HG02943 (cell line): ENCODE measurements at regions not wholly inside any gene's neighbourhood (a gene's known extent, or its start where the extent isn't known, plus 50 kb on each side); places are given as distances from the start of the nearest gene placed in this dataset.
"Not testable (repeated sequence)": the region's sequence is repeated elsewhere in the genome, so short reads cannot be mapped to it uniquely, and the experiment has no call there.

Source experiments
- ATAC-seq: cut with Tn5 transposase; IDR thresholded peaks from one replicate; pipeline ENCODE4 v1.9.1; 2021; ENCODE audit warnings: mild to moderate bottlenecking, low read depth, moderate library complexity; ENCODE audit not compliant: unreplicated experiment

DNA sequence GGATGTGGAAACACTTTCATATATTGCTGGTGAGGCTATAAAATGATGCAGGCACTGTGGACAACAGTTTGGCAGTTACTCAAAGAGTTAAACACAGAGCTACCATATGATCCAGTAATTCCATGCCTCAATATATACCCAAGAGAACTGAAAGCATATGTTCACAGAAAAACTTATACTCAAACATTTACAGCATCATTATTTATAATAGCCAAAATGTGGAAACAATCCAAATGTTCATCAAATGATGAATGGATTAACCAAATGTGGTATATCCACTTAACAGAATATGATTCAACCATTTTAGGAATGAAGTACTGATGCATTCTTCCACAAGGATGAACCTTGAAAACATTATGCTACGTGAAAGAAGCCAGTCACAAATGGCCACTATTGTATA is 603.8 kb downstream of the IQCM start:
- no peak for ATAC-seq

DNA sequence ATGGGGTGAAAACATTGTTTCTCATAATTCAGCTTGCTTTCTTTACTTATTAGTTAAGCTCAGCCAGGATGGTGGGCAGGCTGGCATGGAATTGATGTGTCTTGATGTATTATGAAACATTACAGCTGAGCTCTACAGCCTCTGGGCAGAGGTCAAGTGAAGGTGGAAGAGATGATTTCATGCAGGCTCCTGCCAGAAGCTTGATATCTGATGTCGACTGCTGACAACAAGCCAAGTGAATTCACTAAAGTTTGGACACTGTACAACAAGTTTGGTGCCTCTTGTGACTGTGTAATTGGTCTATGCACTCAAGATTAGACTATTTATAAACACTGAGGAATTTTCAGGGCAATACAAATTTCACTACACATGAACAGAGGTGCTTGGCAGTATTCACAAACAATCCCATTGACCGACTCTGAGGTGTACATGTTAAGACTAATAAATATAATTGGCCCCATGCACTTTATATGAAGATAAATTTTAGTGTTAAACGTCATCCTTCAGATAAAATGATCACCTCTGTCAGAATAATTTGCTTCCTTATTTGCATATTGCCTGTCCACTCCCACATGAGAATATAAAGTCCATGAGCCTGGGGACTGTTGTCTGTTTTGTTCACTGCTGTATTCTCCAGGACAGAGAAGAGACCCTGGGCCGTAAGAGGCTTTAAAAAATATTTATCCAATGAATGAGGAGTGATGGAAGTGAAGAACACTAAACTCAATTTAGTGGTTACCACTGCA is 612.2 kb downstream of the IQCM start:
- no peak for ATAC-seq

DNA sequence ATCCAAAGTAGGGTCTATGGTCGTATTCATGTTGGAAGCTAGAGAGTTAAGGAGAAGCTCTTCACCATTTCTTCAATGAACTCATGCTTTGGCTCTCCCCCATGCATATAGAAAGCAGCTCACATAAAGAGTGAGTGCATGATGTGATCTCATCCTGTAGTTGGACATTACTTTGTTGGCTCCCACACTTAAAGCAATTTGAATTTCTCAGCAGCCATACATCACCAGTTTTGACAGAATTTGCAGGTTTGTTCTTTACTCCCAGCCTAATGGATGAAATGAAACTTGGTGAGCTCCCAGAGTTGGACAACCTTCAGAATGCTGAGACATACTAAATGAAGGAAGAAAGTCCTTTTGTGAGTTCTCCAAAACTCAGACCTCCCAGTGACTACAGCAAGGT is 613.5 kb downstream of the IQCM start:
- no peak for ATAC-seq

DNA sequence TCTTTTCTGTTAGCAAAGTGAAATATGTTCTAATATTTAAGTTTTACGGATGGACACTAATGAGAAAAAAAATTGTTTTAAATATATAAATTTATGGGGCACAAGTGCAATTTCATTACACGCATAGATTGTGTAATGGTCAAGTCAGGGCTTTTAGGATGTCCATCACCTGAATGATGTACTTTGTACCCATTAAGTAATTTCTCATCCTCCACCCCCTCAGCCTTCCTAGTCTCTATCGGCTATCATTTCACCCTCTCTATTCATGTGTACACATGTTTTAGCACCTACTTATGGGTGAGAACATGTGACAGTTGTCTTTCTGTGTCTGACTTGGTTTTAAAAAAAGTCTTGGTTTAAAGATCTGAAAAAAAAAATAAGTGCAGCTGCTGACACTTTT is 616.0 kb downstream of the IQCM start:
- ATAC-seq: no peak

DNA sequence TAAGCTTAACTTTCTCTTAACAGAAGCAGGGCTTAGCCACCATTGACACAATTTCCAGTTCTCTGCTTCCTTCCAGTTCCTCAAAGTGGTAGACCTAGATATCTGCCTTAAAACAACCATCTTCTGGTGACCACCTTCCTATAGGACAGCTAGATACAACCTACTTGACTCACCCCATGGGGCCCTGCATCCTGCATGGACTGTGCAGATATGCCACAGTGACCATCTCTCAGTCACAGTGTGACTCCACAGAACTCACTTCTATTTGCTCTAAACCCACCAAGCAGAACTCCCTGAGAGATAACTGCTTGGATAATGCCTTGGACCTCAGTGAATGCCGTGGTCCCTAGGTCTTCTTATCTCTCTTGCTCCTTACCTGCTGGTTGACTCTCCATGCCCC is 621.6 kb downstream of the IQCM start:
- ATAC-seq: no peak

DNA sequence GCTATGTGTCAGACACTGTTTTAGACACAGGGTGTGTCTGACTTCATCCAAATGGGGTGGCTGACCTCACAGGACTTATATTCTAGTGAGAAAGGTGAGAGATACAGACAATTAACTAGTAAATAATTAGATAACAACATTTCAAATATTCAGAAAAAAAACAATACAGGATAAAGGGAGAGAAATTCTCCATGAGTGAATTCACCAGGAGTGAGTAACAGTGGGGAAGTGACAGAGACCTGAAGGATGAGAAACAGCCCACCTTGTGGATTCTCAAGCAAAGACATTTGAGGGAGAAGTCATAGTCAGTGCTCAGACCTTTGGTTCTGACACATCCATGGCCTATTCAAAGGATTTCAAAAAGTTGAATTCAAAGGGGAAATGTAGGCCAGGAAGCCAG is 627.9 kb downstream of the IQCM start:
- ATAC-seq: no peak

DNA sequence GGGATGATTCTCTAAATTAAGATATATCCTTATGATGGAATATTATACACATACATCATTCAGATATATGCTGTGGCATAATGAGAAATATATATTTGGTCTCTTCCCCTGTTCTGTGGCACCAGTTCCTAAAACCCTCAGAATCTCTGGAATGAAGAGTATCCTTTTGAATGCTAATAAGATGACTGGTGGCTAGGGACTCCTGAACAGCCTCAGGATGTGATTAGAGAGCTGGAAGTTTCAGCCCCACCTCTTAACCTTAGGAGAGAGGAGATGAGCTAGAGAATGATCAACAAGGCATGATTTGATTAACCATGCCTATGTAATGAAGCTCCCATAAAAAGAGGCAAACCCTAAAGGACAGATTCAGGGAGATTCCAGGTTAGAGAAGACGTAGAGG is 632.0 kb downstream of the IQCM start:
- no peak for ATAC-seq

DNA sequence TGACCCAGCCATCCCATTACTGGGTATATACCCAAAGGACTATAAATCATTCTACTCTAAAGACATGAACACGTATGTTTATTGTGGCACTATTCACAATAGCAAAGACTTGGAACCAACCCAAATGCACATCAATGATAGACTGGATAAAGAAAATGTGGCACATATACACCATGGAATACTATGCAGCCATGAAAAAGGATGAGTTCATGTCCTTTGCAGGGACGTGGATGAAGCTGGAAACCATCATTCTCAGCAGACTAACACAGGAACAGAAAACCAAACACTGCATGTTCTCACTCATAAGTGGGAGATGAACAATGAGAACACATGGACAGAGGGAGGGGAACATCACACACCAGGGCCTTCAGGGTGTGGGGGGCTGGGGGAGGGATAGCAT is 634.2 kb downstream of the IQCM start:
- not testable (repeated sequence) for ATAC-seq

DNA sequence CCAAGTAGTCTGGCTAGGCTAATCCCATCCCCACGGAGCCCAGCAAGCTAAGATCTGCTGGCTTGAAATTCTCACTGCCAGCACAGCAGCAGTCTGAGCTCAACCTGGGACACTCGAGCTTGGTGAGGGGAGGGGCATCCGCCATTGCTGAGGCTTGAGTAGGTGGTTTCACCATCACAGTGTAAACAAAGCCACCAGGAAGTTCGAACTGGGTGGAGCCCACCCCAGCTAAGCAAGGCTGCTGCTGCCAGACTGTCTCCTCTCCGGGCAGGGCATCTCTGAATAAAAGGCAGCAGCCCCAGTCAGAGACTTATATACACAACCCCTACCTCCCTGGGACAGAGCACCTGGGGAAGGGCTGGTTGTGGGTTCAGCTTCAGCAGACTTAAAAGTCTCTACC is 639.6 kb downstream of the IQCM start:
- no peak for ATAC-seq

DNA sequence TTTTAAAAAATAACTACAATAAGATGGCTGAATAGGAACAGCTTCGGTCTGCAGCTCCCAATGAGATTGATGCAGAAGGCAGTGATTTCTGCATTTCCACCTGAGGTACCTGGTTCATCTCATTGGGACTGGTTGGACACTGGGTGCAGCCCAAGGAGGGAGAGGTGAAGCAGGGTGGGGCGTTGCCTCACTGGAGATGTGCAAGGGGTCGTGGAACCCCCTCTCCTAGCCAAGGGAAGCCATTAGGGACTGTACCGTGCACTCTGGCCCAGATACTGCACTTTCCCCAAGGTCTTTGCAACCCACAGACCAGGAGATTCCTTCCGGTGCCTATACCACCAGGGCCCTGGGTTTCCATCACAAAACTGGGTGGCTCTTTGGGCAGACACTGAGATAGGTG is 640.1 kb downstream of the IQCM start:
- no peak for ATAC-seq

DNA sequence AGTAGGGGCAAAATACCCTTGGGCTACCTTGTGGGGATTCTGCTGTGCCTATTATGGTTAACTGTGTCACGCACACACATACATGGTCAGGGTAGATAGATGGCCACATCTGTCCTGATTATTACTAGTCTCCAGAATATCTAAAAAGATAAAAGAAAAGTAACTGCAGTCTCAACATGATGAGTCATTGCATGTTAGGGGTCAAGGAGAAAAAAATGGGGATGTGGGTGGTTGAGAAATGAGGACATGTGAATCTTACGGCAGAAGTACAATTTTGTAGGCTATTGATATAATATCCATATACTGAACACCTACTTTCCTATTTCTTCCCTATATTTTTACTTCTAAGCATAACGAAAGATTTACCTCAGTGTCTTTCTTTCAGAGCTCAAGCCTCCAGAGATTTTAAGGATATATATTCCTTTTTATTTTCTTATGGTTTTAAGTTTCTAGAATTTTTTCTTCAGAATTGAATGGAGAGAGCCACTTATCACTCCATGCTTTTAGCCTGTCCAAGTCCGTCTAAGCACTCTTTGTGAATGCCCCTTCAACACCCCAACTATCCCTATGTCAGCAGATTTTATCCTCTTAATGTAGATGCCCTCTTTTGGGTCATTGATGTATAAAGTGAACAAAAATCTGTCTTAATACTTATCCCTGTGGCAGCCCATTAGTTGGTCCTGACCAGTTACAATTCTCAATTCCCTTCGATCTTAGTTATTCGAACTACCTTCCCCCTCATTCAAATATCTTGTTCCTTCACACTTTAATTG is 642.2 kb downstream of the IQCM start:
- ATAC-seq: no peak

DNA sequence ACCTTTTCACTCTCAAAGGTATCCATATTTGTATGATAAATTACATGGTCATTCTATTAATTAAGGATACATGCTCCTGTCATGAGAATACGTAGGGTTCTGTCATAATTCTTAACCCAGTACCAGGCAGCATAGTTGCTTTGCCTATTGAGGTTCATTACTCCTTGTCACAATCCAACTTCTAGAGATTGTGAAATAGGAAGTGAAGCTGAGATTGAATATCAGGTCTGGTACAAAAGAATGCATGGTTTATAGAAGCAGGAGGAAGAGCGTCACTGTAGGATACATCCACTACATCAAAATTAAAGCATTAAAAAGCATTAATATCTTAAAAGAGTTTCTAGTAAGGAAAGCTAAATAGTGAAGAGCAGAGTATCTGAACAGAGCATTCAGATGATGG is 647.0 kb downstream of the IQCM start:
- ATAC-seq: no peak

DNA sequence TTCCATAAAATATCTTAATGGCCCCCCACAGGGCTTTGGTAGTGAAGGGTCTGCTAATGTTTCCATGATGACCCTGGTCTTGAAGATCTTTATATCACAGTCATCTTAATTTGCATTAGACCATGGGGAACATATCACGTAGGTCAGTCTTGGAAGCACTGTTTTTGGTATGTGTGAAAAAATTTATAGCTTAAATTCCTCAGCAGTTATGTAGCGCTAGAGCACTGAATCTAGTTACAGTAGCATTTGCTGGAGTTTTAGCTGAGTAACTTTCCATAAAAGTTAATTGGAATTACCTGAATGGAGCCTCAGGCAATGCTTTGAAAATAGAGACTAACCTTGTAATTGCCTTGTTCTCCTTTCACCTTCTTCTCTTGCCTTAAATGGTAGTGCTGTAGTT is 648.8 kb downstream of the IQCM start:
- ATAC-seq: no peak

DNA sequence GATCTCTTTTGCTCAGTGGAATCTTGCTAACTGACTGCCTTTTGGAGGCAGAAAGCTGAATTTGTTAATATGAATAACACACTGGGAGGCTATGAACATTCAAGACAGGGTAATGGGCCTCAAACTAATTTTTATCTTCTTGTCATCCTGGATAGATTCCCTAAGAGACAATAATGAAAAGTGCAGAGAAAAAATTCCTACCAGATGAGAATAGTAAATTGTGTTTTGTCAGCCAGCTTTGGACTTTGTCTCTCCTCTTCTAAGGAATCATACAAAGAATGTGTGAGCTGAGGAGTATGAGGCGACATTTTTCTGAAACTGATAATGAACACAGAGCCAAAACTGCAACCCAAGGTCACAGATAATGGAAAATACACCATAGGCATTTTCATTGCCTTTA is 649.3 kb downstream of the IQCM start:
- no peak for ATAC-seq

DNA sequence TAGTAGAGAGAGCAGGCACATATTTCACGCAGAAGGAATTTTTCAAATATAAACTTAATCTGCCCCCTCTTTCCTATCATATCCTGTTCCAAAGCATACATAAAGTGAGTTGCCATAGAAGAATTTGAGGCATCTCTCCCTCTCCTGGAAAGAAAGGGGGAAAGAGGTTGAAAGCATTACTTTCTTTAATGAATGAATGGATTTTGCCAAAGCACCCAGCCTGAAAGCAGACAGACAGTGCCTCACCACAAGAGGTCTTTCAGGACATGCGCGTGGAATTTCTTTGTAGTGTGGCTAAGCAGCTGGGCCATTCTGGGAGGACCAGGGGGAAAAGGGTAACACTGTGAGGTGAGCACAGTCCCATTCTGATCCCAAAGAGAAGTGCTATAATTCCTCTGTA is 651.4 kb downstream of the IQCM start:
- no peak for ATAC-seq

DNA sequence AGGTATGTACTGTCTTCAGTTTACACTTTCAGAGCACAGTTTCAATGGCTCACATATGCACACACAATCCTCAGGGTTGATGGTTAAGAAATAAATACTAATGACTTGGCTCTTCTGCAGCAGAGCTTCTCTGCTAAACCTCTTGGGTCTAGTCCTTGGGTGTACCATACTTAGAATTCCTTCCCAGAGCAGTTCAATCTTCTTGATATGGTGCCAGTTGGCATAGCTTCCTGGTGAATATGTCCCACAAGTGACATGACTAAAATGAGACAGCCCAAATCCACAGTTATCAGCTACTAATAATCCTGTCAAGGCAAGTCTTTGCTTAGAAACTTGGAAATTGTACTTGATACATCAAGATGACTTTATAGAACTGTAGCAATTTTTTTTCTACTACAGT is 654.4 kb downstream of the IQCM start:
- no peak for ATAC-seq

DNA sequence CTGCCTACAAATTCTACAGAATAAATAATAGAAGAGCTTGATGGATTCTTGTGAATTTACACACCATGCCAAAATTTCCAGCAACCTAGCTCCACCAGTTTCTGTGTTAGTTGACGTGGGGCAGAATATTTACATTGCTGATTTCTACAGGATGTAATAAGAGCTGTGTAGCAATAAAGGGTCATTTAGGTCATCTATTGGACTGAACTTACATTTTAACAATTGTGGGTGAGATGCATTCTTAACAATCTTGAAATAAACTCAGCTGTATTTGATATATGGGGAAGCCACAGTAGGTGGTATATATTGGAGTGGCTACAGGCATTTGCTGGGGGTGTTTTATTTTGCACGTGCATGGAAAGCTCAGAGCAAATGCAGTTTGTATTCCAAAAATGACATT is 655.3 kb downstream of the IQCM start:
- no peak for ATAC-seq

DNA sequence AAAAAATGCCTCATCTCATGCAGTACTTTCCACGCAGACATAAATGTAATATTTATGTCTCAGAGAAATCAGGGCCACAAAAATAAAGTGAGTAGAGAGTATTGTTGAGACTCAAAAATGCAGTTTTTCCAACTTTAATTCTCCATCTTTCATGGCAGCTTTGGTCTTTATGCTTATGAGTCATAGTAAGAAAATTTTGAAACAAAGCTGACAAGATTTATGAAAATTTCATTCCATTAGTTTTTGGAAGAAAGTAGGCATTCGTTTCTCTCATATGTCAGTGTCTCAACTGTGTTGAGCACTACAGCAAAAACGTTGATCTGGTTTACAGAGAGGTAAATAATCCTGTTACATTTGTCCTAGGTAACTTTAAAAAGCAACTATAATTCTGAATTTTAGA is 656.8 kb downstream of the IQCM start:
- ATAC-seq: no peak

DNA sequence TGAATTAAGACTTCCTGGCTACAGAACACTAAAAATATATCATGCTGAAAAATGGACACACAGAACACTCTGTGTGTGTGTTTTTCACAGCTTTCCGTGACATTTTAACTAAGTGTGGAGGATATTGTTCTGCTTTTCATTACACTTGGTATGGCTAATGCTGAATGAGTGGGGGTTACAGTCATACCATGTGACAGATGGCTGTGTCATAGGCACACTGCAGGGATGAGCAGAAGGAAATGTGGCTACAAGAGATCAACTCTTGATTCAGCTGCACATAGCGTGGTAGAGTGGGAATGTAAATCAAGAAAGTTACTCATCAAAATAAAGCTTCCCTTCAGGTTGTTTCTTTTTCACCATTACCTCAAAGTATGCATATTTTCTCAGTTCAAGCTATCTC is 669.8 kb downstream of the IQCM start:
- no peak for ATAC-seq

DNA sequence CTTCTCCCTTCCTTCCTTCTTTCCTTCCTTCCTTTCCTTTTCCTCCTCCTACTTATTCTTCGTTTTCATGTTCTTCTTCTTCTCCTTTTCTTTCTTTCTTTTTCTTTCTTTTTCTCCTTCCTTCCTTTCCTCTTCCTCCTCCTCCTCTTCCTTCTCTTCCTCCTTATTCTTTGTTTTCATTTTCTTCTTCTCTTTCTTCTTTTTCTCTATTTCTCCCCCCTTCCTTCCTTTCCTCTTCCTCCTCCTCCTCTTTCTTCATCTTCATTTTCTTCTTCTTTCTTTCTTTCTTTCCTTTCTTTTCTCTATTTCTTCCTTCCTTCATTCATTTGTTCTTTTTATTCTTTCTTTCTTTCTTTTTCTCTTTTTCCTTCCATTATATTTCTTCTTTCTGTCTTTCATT is 671.6 kb downstream of the IQCM start:
- no peak for ATAC-seq

DNA sequence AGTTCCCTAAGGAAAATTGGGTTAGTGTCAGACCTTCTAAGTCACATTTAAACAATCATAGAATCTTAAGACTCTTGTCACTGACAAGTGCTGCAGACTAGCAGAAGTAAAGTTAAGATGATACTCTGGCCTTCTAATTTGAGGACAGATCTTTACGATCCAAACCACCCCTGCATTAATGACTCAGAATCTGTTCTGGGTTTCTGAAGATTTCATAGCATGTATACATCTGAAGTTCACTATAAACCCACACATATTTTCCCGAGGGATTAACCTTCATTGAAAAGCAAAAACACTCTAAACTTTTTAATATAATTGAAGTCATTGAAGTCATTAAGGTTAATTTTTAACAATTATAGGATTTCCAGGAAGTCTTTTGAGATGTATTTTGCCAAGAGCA is 674.3 kb downstream of the IQCM start:
- no peak for ATAC-seq

DNA sequence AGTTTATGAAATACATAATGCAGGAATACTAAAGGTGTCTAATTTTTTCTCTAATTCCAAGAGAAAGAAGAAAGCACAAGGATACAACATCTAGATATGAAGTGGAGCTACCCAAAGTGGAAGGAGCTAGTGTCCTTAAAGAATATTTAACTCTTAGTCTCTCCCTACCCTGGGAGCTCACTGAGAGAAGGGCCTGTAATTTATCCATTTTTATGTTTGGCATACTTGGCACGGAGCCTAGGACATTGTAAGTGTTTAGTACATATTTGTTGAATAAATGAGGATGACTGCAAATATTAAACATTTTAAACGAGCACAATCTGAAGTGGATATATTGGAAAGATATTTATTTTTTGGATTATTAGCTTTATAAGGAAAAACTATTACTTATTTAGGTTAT is 674.8 kb downstream of the IQCM start:
- no peak for ATAC-seq
